IPS-NIHi7 (cell line): ENCODE measurements at regions not wholly inside any gene's neighbourhood (a gene's known extent, or its start where the extent isn't known, plus 50 kb on each side); places are given as distances from the start of the nearest gene placed in this dataset.

Experiments used
- DNase-seq: peaks from one replicate; pipeline ENCODE4 v3.0.0; 2012; ENCODE audit warnings: mixed read lengths; ENCODE audit errors: extremely low spot score

GRCh38 chr9:2311920-2312319 lies 296.8 kb downstream of the SMARCA2 start:
- DNase-seq: no peak

- no peak for DNase-seq
These were observed 298.4 kb downstream of the SMARCA2 start for GRCh38 chr9:2313512-2313911.

GRCh38 chr9:2317591-2317990 lies 302.4 kb downstream of the SMARCA2 start:
- DNase-seq: no peak

GRCh38 chr9:2319421-2319820 lies 302.2 kb upstream of the VLDLR start:
- no peak for DNase-seq

GRCh38 chr9:2320114-2320513 lies 301.5 kb upstream of the VLDLR start:
- no peak for DNase-seq

- DNase-seq: no peak
These were observed 301.0 kb upstream of the VLDLR start for GRCh38 chr9:2320632-2321031.

GRCh38 chr9:2321523-2322148 lies 300.0 kb upstream of the VLDLR start:
- no peak for DNase-seq

GRCh38 chr9:2324742-2325141 lies 296.8 kb upstream of the VLDLR start:
- DNase-seq: no peak

GRCh38 chr9:2332663-2333062 lies 288.9 kb upstream of the VLDLR start:
- no peak for DNase-seq

- DNase-seq: no peak
These were observed 286.3 kb upstream of the VLDLR start for GRCh38 chr9:2335260-2335659.

- DNase-seq: no peak
These were observed 285.5 kb upstream of the VLDLR start for GRCh38 chr9:2336055-2336454.

- DNase-seq: no peak
These were observed 284.5 kb upstream of the VLDLR start for GRCh38 chr9:2337131-2337530.

GRCh38 chr9:2337627-2338026 lies 284.0 kb upstream of the VLDLR start:
- DNase-seq: no peak

- DNase-seq: no peak
These were observed 282.7 kb upstream of the VLDLR start for GRCh38 chr9:2338777-2339365.

- no peak for DNase-seq
These were observed 282.2 kb upstream of the VLDLR start for GRCh38 chr9:2339416-2339815.

GRCh38 chr9:2340046-2340760 lies 281.4 kb upstream of the VLDLR start:
- no peak for DNase-seq

- DNase-seq: no peak
These were observed 280.5 kb upstream of the VLDLR start for GRCh38 chr9:2341126-2341525.

GRCh38 chr9:2341956-2342355 lies 279.6 kb upstream of the VLDLR start:
- DNase-seq: no peak

- no peak for DNase-seq
These were observed 277.8 kb upstream of the VLDLR start for GRCh38 chr9:2343756-2344155.

- DNase-seq: no peak
These were observed 277.2 kb upstream of the VLDLR start for GRCh38 chr9:2344436-2344835.

- no peak for DNase-seq
These were observed 276.6 kb upstream of the VLDLR start for GRCh38 chr9:2345013-2345412.

GRCh38 chr9:2346277-2346913 lies 275.2 kb upstream of the VLDLR start:
- no peak for DNase-seq

GRCh38 chr9:2351324-2351723 lies 270.3 kb upstream of the VLDLR start:
- DNase-seq: no peak
